ENCODE measurements at regions not wholly inside any gene's neighbourhood (a gene's known extent, or its start where the extent isn't known, plus 50 kb on each side); places are given as distances from the start of the nearest gene placed in this dataset.

DNA sequence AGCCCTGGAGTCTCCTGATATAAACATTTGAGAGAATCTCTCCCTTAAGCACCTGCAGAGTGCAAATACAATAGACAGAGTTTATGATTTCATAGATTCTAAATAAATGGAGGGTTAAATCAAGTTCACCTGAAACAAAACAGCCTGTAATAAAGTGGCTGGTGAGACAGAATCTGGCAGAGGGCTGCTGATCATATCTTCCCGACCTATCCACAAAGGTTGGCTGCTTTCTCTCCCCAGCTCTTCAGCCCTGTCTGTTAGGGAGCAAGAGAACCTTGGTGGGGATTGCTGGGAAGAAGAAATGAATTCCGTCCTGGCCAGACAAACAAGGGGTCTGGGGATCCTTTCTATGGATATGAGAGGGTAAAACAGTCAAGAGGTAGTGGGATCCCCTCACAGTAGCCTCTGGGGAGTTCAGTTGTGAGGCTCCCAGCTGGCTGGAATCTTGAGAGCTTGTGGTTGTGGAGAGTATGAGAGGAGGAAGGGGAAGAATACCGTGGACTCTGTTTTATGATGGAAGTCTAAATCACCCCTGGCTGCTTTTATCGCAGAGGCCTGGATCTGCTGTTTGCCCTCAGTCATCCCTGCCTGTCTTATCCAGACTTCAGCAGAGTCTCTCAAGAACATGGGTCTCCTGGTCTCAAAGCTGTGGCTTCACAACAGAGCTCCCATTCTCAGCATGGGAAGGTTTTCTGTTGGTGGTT lies 451.3 kb downstream of the NTRK3 start:
- H3K27ac ChIP-seq: no peak overlapping the region
- no peak for TF ChIP-seq ZFX (IDR thresholded peaks at IDR 0.05; ENCODE audit: borderline replicate concordance)
- TF ChIP-seq, protein P1, sequence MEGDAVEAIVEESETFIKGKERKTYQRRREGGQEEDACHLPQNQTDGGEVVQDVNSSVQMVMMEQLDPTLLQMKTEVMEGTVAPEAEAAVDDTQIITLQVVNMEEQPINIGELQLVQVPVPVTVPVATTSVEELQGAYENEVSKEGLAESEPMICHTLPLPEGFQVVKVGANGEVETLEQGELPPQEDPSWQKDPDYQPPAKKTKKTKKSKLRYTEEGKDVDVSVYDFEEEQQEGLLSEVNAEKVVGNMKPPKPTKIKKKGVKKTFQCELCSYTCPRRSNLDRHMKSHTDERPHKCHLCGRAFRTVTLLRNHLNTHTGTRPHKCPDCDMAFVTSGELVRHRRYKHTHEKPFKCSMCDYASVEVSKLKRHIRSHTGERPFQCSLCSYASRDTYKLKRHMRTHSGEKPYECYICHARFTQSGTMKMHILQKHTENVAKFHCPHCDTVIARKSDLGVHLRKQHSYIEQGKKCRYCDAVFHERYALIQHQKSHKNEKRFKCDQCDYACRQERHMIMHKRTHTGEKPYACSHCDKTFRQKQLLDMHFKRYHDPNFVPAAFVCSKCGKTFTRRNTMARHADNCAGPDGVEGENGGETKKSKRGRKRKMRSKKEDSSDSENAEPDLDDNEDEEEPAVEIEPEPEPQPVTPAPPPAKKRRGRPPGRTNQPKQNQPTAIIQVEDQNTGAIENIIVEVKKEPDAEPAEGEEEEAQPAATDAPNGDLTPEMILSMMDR (IDR thresholded peaks at IDR 0.05): no peak

DNA sequence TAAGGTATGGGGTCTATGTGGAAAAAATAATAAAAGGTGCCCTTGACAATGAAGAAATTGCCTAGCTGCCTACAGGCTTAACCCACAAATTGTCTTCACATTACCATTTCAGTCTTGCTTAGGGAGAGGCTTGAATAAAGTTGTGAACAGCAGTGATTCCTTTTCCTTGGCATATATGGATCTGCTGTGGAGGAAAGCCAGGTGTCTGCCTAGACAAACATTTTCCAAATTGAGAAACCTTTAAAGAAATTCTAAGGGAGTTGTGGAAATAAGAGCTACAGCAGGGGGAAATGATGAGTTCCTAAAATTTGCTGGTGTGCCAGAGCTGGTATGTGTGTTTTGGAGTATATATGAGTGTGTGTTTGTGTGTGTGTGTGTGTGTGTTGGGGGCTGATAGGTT lies 452.1 kb downstream of the NTRK3 start:
- TF ChIP-seq, protein P1 (IDR thresholded peaks at IDR 0.05): no peak
- TF ChIP-seq ZFX (IDR thresholded peaks at IDR 0.05; ENCODE audit: borderline replicate concordance): no peak
- H3K27ac ChIP-seq: no peak overlapping the region

DNA sequence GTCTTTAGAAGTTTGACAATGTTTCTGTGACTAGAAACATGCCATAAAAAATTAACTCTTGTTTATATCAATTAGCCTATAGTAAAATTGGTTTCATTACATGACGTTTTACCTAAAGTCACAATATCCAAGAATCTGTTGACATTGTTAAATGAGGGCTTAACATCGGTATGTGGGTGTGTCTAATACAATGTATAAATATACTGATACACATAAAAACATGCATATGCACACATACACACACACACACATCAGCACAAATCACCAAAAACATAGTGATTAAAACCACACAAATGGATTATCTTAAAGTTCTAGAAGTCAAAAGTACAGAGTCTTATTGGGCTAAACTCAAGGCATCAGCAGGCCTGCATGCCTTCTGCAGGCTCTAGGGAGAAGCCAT lies 456.7 kb downstream of the NTRK3 start:
- TF ChIP-seq ZFX (IDR thresholded peaks at IDR 0.05; ENCODE audit: borderline replicate concordance): no peak
- TF ChIP-seq, protein P1 (IDR thresholded peaks at IDR 0.05): no peak
- H3K27ac ChIP-seq: no peak overlapping the region

DNA sequence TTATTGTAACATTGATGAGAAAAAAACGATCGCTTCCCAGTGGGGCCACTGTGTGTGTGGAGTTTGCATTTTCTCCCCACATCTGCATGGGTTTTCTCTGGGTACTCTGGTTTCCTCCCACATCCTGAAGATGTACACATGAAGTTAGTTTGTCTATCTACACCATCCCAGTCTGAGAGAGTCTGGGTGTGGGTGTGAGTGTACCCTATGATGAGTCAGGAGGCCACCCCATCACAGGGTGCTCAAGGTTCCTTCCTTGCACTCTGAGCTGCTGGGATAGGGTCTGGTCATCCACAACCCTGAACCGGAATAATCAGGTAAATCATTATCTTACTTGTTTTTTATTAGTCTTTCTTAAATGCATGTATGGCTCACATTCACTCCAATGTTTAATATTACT lies 457.1 kb downstream of the NTRK3 start:
- TF ChIP-seq, protein P1 (IDR thresholded peaks at IDR 0.05): no peak
- TF ChIP-seq ZFX (IDR thresholded peaks at IDR 0.05; ENCODE audit: borderline replicate concordance): no peak
- no peak overlapping the region for H3K27ac ChIP-seq

DNA sequence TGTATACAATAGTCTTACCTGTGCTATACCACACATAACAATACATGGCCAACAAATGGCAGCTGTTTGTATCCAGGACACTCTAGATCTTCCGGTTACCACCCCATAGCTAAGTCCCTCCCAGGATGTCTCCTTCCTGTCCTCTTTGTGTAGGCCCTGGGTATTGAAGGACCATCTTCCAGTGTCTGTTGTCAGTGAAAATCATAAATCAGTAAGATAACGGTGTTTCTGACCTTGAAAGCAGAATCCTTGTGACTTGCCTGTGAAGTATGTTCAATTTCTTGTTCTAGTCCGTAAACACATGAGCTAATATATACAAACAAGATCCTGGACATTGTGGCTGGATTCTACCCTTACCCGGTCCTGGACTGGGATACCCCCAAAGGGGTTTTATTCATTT lies 462.8 kb downstream of the NTRK3 start:
- TF ChIP-seq, protein P1 (IDR thresholded peaks at IDR 0.05): no peak
- TF ChIP-seq ZFX (IDR thresholded peaks at IDR 0.05; ENCODE audit: borderline replicate concordance): no peak
- H3K27ac ChIP-seq: no peak overlapping the region

DNA sequence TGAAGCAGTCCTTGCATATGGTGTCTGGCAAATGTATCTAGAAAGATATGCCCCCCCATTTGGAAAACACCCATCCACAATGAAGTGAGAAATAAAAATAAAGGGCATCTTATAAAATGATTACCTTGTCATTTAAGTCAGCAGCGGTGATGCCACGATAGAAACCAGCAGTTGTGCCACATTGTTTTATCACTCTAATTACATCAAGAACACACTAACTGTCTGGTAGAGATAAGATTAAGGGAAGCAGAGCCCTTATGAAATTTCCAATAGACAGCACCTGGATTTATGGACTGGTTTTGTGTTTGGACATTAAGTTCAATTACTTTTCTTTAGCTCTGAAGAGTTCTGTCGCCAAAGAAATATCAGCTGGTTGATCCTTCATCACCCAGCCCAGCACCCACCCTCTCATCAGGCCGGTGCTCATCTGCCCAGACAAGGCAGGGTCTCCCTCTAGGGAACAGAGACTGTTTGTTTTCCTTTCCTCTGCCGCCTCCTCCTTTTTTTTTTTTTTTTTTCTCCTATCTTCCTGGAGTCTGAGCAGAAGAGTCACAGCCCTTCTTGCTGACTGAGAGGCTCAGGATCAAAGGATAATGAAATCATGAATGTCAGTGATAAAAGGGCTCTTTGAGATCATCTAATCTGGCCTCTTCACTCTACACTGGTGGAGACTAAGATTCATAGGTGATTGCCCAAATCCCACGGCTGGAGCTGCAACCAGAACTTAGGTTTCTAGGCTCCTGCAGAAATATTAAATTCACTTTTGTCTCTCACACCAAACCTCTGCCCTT lies 464.1 kb downstream of the NTRK3 start:
- TF ChIP-seq, protein P1 (IDR thresholded peaks at IDR 0.05): no peak
- no peak for TF ChIP-seq ZFX (IDR thresholded peaks at IDR 0.05; ENCODE audit: borderline replicate concordance)
- no peak overlapping the region for H3K27ac ChIP-seq

All from 22Rv1 (cell line).